ENCODE measurements at regions not wholly inside any gene's neighbourhood (a gene's known extent, or its start where the extent isn't known, plus 50 kb on each side); places are given as distances from the start of the nearest gene placed in this dataset.
A peak's percentile ranks its signal among the peaks of the same experiment; 100 is the strongest.
"Not testable (repeated sequence)": the region's sequence is repeated elsewhere in the genome, so short reads cannot be mapped to it uniquely, and the experiment has no call there.

GRCh38 chr20:5395932-5396727, 79.4 kb upstream of the PROKR2 start:
- FAIRE-seq, result no peak

DNA sequence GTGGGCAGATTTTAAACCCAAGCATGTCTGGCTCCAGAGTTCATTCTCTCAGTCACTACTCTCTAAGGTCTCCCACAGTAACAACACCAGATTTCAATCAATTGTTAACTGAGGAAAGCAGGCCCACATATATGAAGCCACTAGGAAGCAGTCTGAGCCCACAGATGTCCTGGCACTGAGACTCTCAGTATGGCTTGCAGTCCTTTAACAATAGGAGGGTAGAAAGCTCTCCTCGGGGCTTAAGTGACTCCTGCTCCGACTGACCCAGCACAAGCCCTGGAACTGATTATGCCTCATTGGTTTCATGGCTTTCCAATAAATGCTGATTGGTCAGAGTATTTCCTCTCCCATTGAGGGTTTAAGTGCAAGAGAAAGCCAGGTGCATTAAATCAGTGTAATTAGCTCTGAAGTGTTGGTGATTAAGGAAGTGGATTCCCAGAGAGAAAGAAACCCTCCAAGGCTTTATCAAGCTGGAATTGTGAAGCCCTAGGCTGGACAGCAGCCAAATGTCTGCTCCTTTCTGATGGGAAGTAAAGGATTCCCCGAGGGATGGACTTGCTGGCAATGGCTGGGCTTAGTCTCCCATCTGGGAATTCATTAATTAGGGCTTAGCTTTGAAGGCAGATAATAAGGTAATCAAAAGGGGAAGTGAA, 76.6 kb upstream of the PROKR2 start:
- intact Hi-C loops (cut with DNase I), result no loop called here
- no peak for TF ChIP-seq CTCF (IDR thresholded peaks at IDR 0.05; ENCODE audit: borderline replicate concordance, extremely low read depth, insufficient read depth)
- Histone ChIP-seq H3K27ac (ENCODE audit: low read depth in 2 of 2, low read length in 2 of 2) (no peak overlapping the region), H3K9ac (ENCODE audit: low read length in 3 of 3) (no peak overlapping the region), H3K36me3 (ENCODE audit: control insufficient read depth in 2 of 3, insufficient read depth in 3 of 3, low read length in 3 of 3) (no peaks in the 10 kb centered on the region), H3K4me3 (ENCODE audit: low read length in 3 of 3) (no peak overlapping the region), H3K9me3 (ENCODE audit: control insufficient read depth in 2 of 3, insufficient read depth in 1 of 3, low read length in 3 of 3) (no peaks in the 10 kb centered on the region), H3K4me1 (ENCODE audit: control insufficient read depth in 2 of 3, insufficient read depth in 2 of 3, low read depth in 1 of 3, low read length in 3 of 3) (no peaks in the 10 kb centered on the region), H3K27me3 (ENCODE audit: control insufficient read depth, insufficient read depth, low read length) (no peaks in the 10 kb centered on the region)
- FAIRE-seq, result no peak
- DNase-seq, result peak in 2 of 5 donors; percentile 1 to 4

More at GRCh38 chr20:5395932-5396727, 79.4 kb upstream of the PROKR2 start:
- Histone ChIP-seq H3K4me3 (ENCODE audit: low read length in 3 of 3) (no peak overlapping the region), H3K9ac (ENCODE audit: low read length in 3 of 3) (no peak overlapping the region), H3K9me3 (ENCODE audit: control insufficient read depth in 2 of 3, insufficient read depth in 1 of 3, low read length in 3 of 3) (no peaks in the 10 kb centered on the region), H3K4me1 (ENCODE audit: control insufficient read depth in 2 of 3, insufficient read depth in 2 of 3, low read depth in 1 of 3, low read length in 3 of 3) (no peaks in the 10 kb centered on the region), H3K27ac (ENCODE audit: low read depth in 2 of 2, low read length in 2 of 2) (no peak overlapping the region), H3K27me3 (ENCODE audit: control insufficient read depth, insufficient read depth, low read length) (no peaks in the 10 kb centered on the region), H3K36me3 (ENCODE audit: control insufficient read depth in 2 of 3, insufficient read depth in 3 of 3, low read length in 3 of 3) (no peaks in the 10 kb centered on the region)
- intact Hi-C loops (cut with DNase I), result no loop called here
- no peak for TF ChIP-seq CTCF (IDR thresholded peaks at IDR 0.05; ENCODE audit: borderline replicate concordance, extremely low read depth, insufficient read depth)
- DNase-seq, result no peak

DNA sequence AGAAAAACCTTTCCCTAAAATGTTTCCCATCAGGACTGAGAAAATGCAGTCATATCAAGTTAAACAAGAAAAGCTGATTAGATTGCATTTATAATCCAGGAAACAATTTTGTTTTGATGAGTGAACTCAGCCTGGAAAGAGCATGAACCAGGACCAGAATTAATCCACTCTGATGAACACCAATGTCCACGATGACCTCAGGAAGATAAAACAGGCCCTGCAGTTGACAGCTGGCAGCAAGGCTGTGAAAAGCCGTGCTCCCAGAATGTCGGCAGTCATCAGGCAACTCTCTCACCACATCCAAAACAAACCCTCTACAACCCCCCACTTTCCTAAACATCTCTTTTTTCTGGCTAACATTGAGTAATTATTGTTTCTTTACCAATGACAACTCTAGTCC, 74.0 kb upstream of the PROKR2 start:
- TF ChIP-seq CTCF (IDR thresholded peaks at IDR 0.05; ENCODE audit: borderline replicate concordance, extremely low read depth, insufficient read depth), result no peak
- intact Hi-C loops (cut with DNase I), result no loop called here
- Histone ChIP-seq H3K9ac (ENCODE audit: low read length in 3 of 3) (no peak overlapping the region), H3K36me3 (ENCODE audit: control insufficient read depth in 2 of 3, insufficient read depth in 3 of 3, low read length in 3 of 3) (no peaks in the 10 kb centered on the region), H3K4me3 (ENCODE audit: low read length in 3 of 3) (no peak overlapping the region), H3K4me1 (ENCODE audit: control insufficient read depth in 2 of 3, insufficient read depth in 2 of 3, low read depth in 1 of 3, low read length in 3 of 3) (no peaks in the 10 kb centered on the region), H3K27ac (ENCODE audit: low read depth in 2 of 2, low read length in 2 of 2) (no peak overlapping the region), H3K9me3 (ENCODE audit: control insufficient read depth in 2 of 3, insufficient read depth in 1 of 3, low read length in 3 of 3) (peaks cover 0 to 2% (median 0%) of the 10 kb centered on the region in 3 donors), H3K27me3 (ENCODE audit: control insufficient read depth, insufficient read depth, low read length) (no peaks in the 10 kb centered on the region)
- DNase-seq (no peak), FAIRE-seq (no peak)

- intact Hi-C loops (cut with DNase I), result not testable (repeated sequence)
These were observed 70.1 kb upstream of the PROKR2 start for GRCh38 chr20:5386846-5387245.

DNA sequence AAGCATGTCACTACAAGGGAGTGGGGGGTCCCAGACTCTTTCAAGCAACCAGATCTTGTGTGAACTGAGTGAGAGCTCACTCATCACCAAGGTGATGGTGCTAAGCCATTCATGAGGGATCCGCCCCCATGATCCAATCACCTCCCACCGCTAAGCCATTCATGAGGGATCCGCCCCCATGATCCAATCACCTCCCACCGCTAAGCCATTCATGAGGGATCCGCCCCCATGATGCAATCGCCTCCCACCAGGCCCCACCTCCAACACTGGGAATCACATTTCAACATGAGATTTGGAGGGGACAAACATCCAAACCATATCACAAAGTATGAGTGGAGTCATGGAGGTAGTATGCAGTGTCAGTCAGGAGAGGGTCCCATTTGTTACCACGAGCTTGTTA, 64.8 kb upstream of the PROKR2 start:
- H3K36me3 ChIP-seq (ENCODE audit: control insufficient read depth in 2 of 3, insufficient read depth in 3 of 3, low read length in 3 of 3); H3K4me3 ChIP-seq (ENCODE audit: low read length in 3 of 3); H3K27me3 ChIP-seq (ENCODE audit: control insufficient read depth, insufficient read depth, low read length); H3K27ac ChIP-seq (ENCODE audit: low read depth in 2 of 2, low read length in 2 of 2); DNase-seq; H3K9me3 ChIP-seq (ENCODE audit: control insufficient read depth in 2 of 3, insufficient read depth in 1 of 3, low read length in 3 of 3); H3K9ac ChIP-seq (ENCODE audit: low read length in 3 of 3); H3K4me1 ChIP-seq (ENCODE audit: control insufficient read depth in 2 of 3, insufficient read depth in 2 of 3, low read depth in 1 of 3, low read length in 3 of 3); intact Hi-C loops (cut with DNase I); FAIRE-seq: not testable (repeated sequence)

More at GRCh38 chr20:5386846-5387245, 70.1 kb upstream of the PROKR2 start:
- H3K36me3 ChIP-seq (ENCODE audit: control insufficient read depth in 2 of 3, insufficient read depth in 3 of 3, low read length in 3 of 3); H3K9ac ChIP-seq (ENCODE audit: low read length in 3 of 3); H3K4me3 ChIP-seq (ENCODE audit: low read length in 3 of 3); FAIRE-seq; H3K27me3 ChIP-seq (ENCODE audit: control insufficient read depth, insufficient read depth, low read length); H3K9me3 ChIP-seq (ENCODE audit: control insufficient read depth in 2 of 3, insufficient read depth in 1 of 3, low read length in 3 of 3); DNase-seq; H3K4me1 ChIP-seq (ENCODE audit: control insufficient read depth in 2 of 3, insufficient read depth in 2 of 3, low read depth in 1 of 3, low read length in 3 of 3); H3K27ac ChIP-seq (ENCODE audit: low read depth in 2 of 2, low read length in 2 of 2): not testable (repeated sequence)
